ENCODE measurements at regions not wholly inside any gene's neighbourhood (a gene's known extent, or its start where the extent isn't known, plus 50 kb on each side); places are given as distances from the start of the nearest gene placed in this dataset.

DNA sequence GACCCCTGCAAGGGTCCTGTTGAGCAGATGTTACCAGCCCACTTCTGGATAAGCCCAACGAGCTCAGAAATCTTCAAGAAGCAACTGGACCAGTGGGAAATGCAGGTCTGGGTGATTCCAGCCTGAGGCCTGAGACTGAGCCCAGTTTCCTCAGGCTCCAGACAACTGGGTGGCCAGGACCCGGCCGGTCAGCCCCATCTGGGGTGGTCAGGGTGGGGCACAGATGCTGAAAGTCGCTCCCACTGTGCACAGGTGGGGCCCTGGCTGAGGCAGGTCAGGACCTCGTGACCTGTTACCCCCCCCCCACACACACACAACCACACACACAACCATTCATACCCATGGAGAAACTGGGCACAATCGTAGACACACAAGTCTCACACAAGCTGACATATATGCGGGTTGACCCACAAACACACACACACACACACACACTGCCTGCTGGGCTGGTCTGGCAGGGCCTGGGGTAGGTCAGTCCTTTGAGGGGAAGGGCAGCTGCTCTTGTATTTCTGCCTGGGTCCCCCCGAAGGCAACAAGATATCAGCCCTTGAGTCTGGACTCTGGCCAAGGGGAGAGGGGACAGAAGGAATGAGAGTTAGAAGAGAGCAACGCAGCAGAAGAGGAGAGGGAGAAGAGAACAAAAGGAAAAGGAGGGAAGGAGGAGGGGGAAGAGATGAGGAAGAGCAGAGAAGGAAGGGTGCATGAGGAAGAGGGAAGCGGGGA, 99.0 kb upstream of the CDH5 start:
- no peak overlapping the region for H3K4me3 ChIP-seq (ENCODE audit: low read depth, low read length)

DNA sequence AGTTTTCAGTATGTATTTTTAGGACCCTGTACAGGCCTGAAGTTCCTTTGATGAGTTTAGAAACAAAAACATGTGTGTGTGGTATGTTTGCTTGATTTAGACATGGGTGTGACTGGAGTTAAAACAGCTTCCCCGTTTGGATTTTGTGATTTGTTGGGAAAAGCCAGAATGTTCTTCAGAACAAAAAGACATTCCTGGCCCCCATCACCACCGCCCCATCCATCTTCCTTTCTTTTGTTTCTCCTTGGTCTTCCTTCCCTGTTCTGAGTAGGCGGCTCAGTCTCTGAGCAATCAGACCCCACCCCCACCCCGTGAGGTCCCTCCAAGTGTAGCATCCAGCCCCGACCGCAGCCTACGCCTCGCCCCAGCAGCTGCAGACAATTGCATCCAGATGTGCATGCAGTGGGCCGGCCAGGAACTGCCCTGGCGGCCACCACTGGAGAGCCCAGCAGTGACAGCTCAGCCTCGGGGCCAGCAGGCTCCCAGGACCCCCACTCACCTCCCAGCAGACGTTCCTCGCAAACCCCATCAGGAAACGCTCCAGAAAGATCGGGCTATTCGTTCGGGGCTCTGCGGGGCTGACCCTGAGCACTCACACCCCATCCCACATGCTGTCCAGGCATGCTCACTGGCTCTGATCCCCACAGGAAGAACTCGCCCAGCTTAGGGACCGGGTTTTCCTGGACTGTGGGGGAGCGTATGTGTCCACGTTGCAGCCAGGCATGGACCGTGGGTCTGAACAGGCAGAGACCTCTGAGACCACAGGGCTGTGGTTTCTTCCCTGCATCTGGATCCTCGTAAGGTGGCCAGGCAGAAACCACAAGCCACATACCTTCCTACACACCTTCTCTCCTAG, 99.8 kb upstream of the CDH5 start:
- H3K4me3 ChIP-seq (ENCODE audit: low read depth, low read length) = no peak overlapping the region

DNA sequence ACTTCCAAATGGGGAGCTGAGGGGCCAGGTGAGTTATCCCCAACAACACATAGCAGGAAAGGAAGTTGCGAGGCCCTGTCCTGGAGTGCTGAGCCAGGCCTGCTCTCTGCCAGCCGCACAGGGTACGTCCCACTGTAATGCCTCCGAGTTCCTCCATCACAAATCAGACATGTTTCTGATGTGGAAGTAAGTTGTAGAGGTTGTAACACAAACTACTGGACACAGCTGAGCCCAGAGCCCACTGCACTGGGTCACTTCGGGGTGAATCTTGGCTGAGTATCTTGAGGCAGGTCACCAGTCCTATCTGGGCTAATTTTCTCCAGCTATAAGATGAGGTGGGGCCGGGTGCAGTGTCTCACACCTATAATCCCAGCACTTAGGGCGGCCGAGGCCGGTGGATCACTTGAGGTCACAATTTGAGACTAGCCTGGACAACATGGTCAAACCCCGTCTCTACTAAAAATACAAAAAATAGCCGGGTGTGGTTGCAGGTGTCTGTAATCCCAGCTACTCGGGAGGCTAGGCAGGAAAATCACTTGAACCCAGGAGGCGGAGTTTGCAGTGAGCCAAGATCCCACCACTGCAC, 100.8 kb upstream of the CDH5 start:
- H3K4me3 ChIP-seq (ENCODE audit: low read depth, low read length) = no peak overlapping the region

DNA sequence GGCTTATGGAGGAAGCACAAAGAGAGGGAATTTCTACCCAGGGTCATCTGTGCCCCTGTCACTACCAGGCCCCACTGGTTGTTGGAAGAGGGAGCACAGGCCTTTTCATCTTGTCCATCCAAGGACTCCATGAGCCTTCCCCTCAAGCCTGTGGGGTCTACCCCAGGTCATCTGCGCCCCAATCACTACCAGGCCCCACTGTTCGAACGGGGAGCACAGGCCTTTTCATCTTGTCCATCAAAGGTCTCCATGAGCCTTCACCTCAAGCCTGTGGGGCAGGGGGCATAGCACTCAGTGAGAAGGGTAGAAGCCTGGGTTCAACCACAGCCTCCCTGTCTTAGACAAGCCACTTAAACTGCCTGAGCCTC, 101.5 kb upstream of the CDH5 start:
- no peak overlapping the region for H3K4me3 ChIP-seq (ENCODE audit: low read depth, low read length)

DNA sequence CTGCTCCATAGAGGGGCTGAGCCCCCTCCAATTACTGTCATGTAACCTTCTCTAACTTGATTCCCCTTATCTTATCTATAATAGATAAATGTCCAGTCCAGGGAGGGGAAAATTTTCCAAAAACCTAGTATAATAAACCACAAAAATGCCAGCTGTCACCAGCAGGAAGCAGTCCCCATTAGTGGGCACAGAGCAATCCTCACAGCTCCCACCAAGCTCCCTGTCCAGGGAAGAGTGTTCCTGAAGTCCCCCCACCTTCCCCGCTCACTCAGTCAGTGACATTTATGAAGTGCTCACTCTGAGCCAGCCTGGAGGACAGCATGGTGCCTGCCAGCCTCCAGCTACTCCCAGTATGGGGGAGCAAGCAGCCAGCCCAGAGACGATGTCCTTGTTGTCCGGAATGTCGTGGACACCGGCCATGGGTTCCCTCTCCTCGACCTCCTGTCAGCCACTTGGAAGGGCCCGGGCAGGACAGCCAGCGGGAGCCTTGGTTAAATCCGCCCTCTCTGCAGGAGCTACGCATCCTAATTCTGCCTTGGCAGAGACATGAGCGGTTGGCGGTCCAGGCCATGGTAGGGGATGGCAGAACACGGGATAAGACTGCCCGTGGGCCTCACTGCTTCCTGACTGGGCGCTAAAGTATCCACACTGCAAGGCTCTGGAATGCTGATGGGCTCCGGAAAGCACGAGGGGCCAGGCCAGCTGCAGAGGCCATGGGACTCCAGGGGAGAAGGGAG, 102.0 kb upstream of the CDH5 start:
- H3K4me3 ChIP-seq (ENCODE audit: low read depth, low read length) = no peak overlapping the region

DNA sequence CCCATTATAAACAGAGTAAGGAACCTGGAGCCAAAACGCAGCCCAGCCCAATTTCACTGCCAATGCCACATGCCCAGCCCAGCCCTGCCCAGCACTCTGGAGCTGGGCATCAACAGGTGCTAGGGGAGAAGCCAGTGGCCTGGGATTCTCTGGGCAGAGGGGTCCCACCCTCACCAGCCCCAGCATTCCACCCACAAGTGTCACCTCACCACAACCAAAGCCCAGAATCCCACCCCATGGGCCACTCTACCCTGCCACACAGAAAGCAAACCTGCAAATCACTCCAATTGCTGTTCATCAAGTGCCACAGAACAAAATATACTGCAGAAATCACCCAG, 102.5 kb upstream of the CDH5 start:
- H3K4me3 ChIP-seq (ENCODE audit: low read depth, low read length) = no peak overlapping the region

DNA sequence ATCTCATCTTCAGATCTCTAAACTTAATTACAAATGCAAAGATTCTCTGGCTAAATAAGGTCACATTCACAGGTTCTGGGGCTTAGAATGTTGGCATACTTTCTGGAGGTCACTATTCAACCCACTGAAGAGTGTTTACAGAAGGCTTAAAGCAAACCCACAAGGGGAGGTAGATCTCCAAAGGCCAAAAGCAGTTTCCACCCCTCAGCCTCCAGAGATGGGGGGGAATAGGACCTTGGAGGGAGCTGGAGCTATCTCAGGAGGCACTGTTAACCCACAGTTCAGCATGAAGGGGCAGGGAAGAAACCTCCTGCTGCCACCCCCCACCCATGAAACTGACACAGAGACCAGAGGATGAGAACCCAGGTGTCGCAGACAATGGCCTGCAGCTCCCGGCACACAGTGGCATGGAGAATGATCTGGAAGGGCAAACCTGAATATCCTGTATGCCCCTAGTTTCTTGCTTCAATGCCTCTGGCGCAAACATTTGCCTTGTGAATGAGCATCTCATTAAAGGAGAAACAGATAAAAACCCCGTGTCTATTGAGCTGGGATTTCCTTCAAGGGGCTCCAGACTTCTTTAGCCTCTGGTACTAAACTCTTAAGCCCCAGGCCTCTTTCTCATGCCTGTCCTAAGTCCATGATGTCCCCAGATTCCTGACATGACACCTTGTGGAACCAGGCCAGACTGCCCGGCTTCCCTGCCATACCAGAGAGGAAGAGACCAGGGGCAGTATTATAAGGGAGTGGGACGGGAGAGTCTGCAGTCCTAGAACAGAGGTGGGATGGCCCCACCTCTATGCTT, 103.1 kb upstream of the CDH5 start:
- no peak overlapping the region for H3K4me3 ChIP-seq (ENCODE audit: low read depth, low read length)

DNA sequence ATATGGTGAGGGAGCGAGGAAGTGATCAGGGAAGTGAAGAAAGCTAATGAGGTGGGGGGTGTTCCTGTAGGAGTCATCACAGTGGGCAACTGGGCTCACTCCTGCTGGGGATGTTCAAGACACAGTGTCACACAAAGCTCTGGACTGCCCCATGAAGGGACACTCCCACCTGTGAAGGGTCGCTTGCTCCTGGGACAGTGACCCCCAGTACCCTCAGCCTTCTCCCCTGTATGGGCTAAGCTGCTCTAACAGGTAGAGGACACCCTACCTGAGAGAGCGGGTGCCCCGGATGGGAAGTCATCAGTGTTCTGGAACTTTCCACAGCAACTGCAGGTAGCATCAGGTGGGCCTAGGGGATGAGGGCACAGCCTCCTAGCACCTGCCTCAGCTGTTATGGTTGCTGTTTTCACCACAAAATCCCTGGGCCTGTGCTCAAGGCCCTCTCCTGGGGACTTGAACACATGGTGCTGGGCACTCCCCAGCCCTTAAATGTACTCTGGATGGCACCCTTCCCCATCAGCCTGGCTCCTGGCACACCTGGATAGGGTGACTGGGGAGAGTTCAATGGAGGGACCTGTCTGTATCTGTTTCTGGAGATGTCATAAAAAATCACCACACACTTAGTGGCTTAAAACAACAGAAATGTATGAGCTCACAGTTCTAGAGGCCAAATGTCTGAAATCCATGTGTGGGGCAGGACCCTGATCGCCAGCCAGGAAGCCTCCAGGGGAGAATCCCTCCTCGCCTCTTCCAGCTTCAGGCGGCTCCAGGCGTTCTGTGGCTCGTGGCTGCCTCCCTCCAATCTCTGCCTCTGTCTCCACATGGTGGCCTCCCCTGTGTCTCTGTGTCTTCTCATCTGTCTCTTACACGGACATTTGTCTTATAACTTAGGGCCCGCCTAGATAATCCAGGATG, 104.0 kb upstream of the CDH5 start:
- H3K4me3 ChIP-seq (ENCODE audit: low read depth, low read length) = no peak overlapping the region

DNA sequence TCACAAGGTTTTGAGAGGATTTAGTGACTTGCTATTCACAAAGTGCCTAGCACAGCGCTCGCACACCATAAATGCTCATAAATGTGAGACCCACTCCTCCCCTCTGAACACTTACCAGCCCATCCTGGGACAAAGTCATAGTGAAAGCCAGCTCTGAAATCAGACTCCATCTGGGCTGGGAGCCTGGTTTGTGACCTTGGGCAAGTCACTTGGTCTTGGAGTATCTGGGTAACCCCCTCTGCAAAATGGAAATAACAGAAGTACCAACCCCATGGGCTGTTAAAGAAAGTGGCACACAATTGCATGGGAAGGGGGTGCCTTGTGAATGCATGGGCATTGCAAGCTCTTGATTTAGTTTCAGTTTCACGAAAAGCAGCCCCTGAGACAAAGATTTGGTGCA, 104.7 kb upstream of the CDH5 start:
- no peak overlapping the region for H3K4me3 ChIP-seq (ENCODE audit: low read depth, low read length)

DNA sequence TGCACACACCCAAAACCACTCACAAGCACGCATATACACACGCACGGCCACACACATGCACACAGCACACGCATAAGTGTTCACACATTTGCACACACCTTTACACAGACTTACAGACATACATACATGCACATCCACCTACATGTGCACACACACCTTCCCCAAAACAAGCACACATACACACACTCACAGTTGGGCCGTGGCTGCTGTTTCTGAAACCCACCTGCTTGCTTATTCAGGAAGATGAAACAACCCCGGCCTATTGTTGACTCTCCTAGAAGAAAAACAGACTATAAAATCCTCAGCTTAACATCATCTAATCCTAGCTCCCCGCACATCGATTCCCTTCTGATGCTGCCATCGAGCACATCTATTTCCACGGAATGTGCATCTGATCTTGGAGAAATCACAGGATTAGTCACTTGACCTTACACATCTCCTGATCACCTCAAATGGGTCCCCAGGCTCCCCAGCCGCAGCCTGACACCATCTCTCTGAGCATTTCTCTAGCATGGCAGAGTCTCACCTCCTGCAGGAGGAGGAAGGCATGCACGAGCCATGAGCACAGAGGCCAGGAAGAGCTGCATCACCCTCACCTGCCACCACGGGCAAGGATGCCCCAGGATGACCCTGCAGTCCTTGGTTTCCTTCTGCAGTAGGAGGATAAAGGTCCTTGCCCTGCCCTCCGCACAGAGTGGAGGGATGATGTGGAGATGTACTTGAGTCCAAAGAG, 105.8 kb upstream of the CDH5 start:
- H3K4me3 ChIP-seq (ENCODE audit: low read depth, low read length) = no peak overlapping the region

DNA sequence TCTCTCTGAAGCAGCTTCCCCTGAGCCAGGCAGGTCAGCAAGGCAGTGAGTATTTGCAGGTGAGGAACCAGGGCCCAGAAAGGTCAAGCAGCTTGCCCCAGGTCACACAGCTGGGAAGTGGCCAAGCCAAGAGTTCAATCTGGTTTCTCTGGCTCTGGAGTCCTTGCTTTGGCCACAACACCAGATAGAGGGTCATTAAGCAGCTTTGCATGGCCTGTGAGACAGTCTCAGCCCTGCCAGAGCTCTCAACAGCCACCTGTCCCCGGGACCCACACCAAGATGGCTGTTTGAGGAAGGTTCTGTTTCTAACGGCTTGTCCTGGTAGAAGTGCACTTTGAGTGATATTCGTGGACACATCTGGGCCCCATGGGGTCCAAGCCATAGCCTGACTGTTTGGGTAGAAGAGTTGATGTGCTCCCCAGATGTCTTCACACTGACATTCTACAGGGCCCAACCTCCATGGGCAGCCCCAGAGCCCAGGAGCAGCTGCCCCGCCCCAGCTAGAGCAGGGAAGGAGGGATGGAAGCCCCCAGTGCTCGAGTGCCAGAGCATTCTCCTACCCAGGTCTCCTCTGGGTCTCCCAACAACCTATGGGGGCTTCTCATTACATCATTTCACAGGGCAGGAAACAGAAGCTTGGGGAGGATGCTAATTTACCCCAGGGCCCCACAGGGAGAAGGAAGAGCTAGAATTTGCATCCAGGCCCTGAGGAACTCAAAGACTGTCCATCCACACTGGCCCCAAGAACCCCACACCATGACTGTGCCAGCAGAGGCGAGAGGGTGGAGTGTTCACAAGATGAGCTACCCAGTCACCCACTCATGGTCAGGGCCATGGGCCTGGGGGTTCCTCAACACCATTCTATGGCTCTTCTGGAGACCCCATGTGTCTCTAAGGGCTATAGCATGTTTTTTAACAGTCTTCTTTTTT, 107.3 kb upstream of the CDH5 start:
- H3K4me3 ChIP-seq (ENCODE audit: low read depth, low read length) = no peak overlapping the region

DNA sequence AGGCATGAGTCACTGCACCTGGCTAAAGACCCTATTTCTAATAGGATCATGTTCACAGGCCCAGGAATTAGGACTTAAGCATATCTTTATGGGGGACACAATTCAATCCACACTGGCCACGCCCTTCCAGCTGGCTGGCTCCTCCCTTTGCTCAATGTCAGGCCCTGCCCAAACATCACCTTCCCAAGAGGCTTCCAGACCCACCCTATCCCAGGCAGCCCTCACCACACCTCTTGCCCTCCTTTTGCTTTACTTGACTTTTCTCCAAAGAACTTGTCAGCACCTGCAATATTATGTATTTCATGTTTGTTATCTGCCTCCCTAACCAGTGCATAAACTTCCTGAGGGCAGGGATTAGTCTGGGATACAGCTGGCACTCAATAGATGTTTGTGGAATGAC, 109.6 kb upstream of the CDH5 start:
- no peak overlapping the region for H3K4me3 ChIP-seq (ENCODE audit: low read depth, low read length)

DNA sequence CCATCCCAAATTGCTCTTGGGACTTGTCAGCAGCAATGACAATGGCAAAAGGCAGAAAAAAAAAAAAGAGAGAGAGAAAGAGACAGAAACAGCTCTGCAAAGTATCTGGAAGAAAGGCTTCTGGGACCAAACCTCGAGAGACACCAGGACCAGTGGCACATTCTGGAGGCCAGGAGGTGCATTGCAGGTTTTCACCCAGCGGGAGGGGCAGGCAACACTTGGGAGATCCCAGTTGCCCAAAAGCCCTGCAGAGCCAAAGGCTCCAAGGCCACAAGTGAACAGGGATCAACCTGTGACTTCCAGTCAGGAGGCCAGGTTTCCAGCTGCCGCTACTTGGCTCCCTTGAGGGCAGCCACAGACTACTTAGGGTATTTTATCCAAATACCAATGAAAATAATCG, 110.8 kb upstream of the CDH5 start:
- H3K4me3 ChIP-seq (ENCODE audit: low read depth, low read length) = no peak overlapping the region

DNA sequence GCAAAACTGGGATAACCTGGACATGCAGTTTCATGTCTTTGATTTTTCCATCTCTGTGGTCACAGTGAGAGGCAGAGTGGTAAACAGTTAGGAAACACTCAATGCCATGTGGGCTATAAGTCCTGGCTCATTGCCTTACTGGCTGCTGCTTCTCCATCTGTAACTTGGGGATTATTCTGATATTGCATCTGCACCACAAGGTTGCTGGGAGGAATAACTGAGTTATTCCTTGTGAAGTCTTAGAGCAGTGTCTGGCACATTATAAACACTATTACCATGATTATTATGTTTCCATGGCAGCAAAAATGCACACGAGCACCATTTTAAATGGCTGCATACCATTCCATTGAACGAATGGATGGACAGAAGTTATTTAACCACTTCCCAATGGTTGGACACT, 111.7 kb upstream of the CDH5 start:
- H3K4me3 ChIP-seq (ENCODE audit: low read depth, low read length) = no peak overlapping the region

DNA sequence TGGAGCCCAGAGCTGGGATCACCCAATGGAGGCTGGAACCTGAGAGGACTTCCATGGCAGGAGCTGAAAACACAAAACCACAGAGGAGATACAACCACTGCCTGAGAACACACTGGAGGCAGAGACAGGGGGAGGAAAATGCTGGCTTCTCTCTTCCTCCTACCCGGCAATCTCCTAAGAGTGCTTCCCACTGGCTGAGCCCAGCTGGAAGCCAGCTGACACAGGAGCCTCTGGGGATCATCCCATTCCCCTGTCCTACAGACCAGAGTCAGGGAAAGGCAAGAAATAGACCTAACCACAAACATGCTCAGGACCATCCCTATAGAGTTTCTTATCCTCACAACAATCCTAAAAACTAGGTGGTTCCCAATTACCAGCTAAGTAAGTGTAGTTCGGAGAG, 112.4 kb upstream of the CDH5 start:
- no peak overlapping the region for H3K4me3 ChIP-seq (ENCODE audit: low read depth, low read length)

DNA sequence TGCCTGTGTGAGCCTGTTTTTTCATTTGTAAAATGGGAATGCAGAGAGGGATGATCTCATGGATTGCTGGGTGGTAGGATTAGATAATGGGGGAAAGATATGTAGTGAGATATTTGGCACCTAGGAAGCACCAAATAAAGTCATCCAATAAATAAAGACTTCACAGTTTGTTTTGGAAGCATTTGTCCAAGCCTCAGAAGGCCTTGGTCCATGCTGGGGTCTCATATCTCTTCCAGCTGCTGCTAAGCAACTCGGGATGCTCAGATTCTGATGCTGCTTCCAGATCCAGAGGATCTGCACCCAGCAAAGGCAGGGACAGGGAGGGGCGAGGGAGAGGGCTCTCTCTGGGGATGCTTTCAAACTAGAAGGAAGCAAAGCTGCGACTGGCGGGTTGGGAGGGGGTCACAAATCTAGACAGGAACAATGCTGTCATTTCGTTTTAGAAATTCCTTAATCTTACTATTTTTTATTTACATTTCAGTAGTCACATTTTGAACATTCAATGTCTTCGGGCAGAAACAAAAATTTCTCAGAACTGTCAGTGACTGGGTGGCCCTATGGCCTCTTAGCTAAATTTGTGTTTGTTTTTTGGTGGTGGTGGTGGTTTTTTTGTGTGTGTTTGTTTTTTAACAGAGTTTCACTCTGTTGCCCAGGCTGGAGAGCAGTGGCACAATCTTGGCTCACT, 114.9 kb upstream of the CDH5 start:
- H3K4me3 ChIP-seq (ENCODE audit: low read depth, low read length) = no peak overlapping the region

DNA sequence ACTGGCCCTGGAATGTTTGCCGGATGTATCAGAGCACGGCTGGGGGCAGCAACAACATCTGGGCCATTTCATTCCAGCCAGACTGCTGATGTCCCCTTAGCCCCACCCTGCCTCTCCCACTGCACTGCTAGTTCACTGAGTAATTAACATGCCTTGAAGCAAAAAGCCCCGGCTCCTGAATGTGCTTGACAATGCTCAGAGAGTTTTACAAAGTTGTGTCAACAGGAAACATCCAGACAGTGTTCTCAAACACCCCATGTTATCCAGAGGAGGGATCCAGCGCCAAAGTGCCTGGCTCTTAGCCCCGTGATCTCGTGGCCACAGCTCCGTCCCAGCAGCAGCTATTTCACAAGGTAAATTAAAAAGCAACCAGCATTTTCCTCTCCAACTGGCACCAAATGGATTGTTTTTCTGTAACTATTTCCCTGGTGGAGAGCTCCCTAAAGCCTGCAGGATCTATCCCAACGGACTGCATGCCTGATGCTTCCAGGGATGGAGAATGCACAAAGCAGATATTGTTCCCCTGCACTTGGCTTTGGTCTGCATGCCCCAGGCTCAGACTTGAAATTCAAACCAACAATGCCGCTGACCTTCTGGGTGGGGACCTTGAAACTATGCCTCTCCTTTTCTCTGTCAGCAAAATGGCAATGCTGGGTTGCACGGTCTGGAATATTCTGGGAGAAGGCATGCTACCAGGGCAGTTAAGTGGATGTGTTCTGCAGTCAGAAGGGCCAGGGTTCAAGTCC, 115.6 kb upstream of the CDH5 start:
- H3K4me3 ChIP-seq (ENCODE audit: low read depth, low read length) = no peak overlapping the region
